Activated naive CD4-positive, alpha-beta T cell treated with anti-CD3 and anti-CD28 coated beads, Interleukin-2, amount 50 U/mL, for 24 hours (primary cell): ENCODE measurements at regions not wholly inside any gene's neighbourhood (a gene's known extent, or its start where the extent isn't known, plus 50 kb on each side); places are given as distances from the start of the nearest gene placed in this dataset.

ENCODE experiments used
- H3K27ac Mint-ChIP-seq: one replicate; pipeline ENCODE4 v1.8.0; 2021; ENCODE audit warnings: mild to moderate bottlenecking, mixed read lengths
- H3K27me3 Mint-ChIP-seq: one replicate; pipeline ENCODE4 v1.8.0; 2021; ENCODE audit warnings: mixed read lengths
- H3K36me3 Mint-ChIP-seq: one replicate; pipeline ENCODE4 v1.8.0; 2021; ENCODE audit warnings: mixed read lengths
- H3K4me1 Mint-ChIP-seq: one replicate; pipeline ENCODE4 v1.8.0; 2021; ENCODE audit warnings: mixed read lengths
- H3K4me3 Mint-ChIP-seq: one replicate; pipeline ENCODE4 v1.8.0; 2021; ENCODE audit warnings: mild to moderate bottlenecking, mixed read lengths
- H3K9me3 Mint-ChIP-seq: one replicate; pipeline ENCODE4 v1.8.0; 2021; ENCODE audit warnings: mixed read lengths

DNA sequence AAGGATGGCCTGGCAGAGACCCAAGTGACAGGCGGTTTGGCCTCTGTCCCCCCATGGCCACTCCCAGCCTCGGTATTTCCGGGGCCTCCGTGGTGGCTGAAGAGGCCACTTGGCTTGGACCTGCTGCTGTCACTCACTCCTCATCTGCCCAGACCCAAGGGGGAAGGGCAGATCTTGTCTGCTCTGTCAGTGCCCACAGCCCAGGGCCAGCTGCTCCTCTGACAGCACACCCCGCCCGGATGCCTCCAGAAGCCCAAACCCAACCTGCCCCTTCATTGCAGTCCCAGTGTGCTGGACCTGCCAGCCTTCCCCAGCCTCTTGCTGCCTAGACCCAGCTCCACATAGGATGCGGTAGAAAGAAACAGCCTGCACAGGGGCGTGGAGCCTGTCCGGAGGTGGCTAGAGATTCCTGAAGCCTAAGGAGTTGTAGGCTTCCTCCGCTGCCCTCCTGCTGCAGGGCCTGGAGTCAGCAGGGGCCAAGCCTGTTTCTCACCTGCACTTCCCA, 52.0 kb downstream of the MAGEF1 start:
- no peaks in the 10 kb centered on the region for H3K27me3 Mint-ChIP-seq
- no peaks in the 10 kb centered on the region for H3K9me3 Mint-ChIP-seq
- no peak overlapping the region for H3K4me3 Mint-ChIP-seq
- H3K27ac Mint-ChIP-seq: no peak overlapping the region
- no peaks in the 10 kb centered on the region for H3K4me1 Mint-ChIP-seq
- H3K36me3 Mint-ChIP-seq: no peaks in the 10 kb centered on the region

- no peak overlapping the region for H3K27ac Mint-ChIP-seq
- H3K4me1 Mint-ChIP-seq: no peaks in the 10 kb centered on the region
- no peaks in the 10 kb centered on the region for H3K36me3 Mint-ChIP-seq
- H3K9me3 Mint-ChIP-seq: no peaks in the 10 kb centered on the region
- H3K27me3 Mint-ChIP-seq: no peaks in the 10 kb centered on the region
- no peak overlapping the region for H3K4me3 Mint-ChIP-seq
Observed at GRCh38 chr3:184658223-184658928, 53.5 kb downstream of the MAGEF1 start.

DNA sequence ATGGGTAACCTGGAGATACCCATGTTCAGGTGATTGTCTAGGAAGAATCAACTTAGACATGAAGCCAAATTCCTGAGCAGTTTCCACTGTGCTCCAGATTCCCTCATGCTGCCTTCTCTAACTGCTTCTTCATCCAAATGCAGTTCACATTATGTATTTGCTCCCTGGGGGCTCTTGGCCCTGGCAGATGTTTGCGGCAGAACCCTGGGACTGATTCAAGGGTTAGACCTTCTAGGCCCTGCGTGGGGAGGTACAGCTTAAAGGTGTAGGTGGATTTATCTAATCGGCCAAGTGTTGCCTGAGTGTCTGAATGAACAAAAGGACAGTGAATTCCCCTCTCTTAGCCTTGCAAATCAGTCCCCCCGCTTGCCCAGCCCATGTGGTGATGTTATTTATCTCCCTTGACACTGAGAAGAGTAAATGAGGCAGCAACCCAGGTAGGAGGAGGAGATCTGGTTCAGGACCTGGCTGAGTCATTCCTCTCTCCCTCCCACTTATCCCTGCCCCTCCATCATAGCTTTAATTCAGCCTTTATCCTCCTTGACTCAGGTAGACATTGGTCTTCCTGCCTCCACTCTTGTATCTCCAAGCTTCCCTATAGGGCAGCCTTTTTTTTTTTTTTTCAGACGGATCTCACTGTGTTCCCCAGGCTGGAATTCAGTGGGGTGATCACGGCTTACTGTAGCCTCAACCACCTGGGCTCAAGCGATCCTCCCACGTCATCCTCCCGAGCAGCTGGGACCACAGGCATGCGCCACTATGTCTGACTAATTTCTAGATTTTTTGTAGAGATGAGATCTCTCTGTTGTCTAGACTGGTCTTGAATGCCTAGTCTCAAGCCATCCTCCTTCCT, 54.8 kb downstream of the MAGEF1 start:
- H3K27me3 Mint-ChIP-seq: no peaks in the 10 kb centered on the region
- no peak overlapping the region for H3K27ac Mint-ChIP-seq
- H3K4me3 Mint-ChIP-seq: no peak overlapping the region
- no peaks in the 10 kb centered on the region for H3K4me1 Mint-ChIP-seq
- no peaks in the 10 kb centered on the region for H3K36me3 Mint-ChIP-seq
- no peaks in the 10 kb centered on the region for H3K9me3 Mint-ChIP-seq

- no peak overlapping the region for H3K4me3 Mint-ChIP-seq
- no peaks in the 10 kb centered on the region for H3K9me3 Mint-ChIP-seq
- no peaks in the 10 kb centered on the region for H3K4me1 Mint-ChIP-seq
Observed at GRCh38 chr3:184656458-184656828, 55.4 kb downstream of the MAGEF1 start.

GRCh38 chr3:184655597-184655996, 56.3 kb downstream of the MAGEF1 start:
- H3K27ac Mint-ChIP-seq: no peak overlapping the region
- no peak overlapping the region for H3K4me3 Mint-ChIP-seq
- H3K9me3 Mint-ChIP-seq: no peaks in the 10 kb centered on the region
- no peaks in the 10 kb centered on the region for H3K36me3 Mint-ChIP-seq
- no peaks in the 10 kb centered on the region for H3K27me3 Mint-ChIP-seq
- no peaks in the 10 kb centered on the region for H3K4me1 Mint-ChIP-seq

More at GRCh38 chr3:184656458-184656828, 55.4 kb downstream of the MAGEF1 start:
- no peaks in the 10 kb centered on the region for H3K36me3 Mint-ChIP-seq
- no peaks in the 10 kb centered on the region for H3K27me3 Mint-ChIP-seq
- H3K27ac Mint-ChIP-seq: no peak overlapping the region

GRCh38 chr3:184654375-184654774, 57.5 kb downstream of the MAGEF1 start:
- no peak overlapping the region for H3K27ac Mint-ChIP-seq
- H3K9me3 Mint-ChIP-seq: no peaks in the 10 kb centered on the region
- H3K36me3 Mint-ChIP-seq: no peaks in the 10 kb centered on the region
- no peak overlapping the region for H3K4me3 Mint-ChIP-seq
- H3K27me3 Mint-ChIP-seq: no peaks in the 10 kb centered on the region
- no peaks in the 10 kb centered on the region for H3K4me1 Mint-ChIP-seq

GRCh38 chr3:184652465-184652864, 59.4 kb downstream of the MAGEF1 start:
- H3K4me1 Mint-ChIP-seq: no peaks in the 10 kb centered on the region
- H3K4me3 Mint-ChIP-seq: no peak overlapping the region
- no peaks in the 10 kb centered on the region for H3K27me3 Mint-ChIP-seq
- no peaks in the 10 kb centered on the region for H3K9me3 Mint-ChIP-seq
- H3K36me3 Mint-ChIP-seq: no peaks in the 10 kb centered on the region
- H3K27ac Mint-ChIP-seq: no peak overlapping the region

GRCh38 chr3:184651904-184652303, 60.0 kb downstream of the MAGEF1 start:
- H3K4me3 Mint-ChIP-seq: no peak overlapping the region
- H3K27me3 Mint-ChIP-seq: no peaks in the 10 kb centered on the region
- no peaks in the 10 kb centered on the region for H3K4me1 Mint-ChIP-seq
- H3K27ac Mint-ChIP-seq: no peak overlapping the region
- no peaks in the 10 kb centered on the region for H3K9me3 Mint-ChIP-seq
- no peaks in the 10 kb centered on the region for H3K36me3 Mint-ChIP-seq

DNA sequence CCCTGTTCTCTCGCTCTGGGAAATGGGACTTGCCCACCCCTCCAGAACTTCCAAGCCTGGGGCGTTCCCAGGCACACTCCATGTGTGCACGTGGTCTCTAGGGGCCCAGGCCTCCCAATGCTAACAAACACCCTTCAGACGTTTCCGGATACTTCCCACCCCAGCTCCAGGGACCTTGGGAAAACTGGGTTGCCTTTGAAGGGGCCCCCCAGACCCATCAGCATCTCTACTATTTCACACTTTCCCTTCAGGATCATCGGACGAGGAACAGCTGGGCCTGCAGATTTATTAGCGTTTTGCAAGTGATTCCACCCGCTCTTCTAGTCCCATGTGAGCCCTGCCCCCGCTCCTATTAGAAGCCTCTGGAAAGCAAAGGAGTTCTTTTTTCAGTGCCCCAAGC, 63.2 kb downstream of the MAGEF1 start:
- Mint-ChIP-seq H3K27ac (no peak overlapping the region), H3K4me3 (no peak overlapping the region), H3K4me1 (no peaks in the 10 kb centered on the region), H3K27me3 (no peaks in the 10 kb centered on the region), H3K9me3 (no peaks in the 10 kb centered on the region), H3K36me3 (no peaks in the 10 kb centered on the region)

DNA sequence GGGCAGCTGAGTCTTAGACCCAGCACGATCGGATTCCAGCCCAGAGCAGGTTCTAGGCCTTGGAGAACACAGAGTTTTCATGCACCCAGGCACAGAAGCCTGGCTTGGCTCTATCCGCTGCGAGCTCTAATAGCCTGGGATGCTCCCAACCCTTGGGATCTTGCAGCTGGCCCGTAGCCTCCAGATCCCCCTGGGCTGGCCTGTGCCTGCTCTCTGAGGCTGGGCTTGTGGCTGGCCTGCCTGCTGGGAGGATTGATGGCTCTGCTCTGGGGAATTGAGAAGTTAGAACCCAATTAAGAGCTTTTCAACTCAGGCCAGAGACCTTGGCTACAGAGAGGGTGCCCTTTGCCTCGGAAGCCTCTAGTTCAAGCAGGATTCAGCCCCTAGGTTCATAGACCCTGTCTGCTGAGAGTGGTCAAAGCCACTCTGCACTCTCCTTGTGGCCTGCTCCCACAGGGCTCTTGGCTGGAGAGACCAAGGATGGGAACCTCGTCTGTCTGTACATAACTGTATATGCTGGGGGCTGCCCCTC, 64.4 kb downstream of the MAGEF1 start:
- no peaks in the 10 kb centered on the region for H3K4me1 Mint-ChIP-seq
- H3K27ac Mint-ChIP-seq: no peak overlapping the region
- H3K36me3 Mint-ChIP-seq: no peaks in the 10 kb centered on the region
- H3K27me3 Mint-ChIP-seq: no peaks in the 10 kb centered on the region
- H3K9me3 Mint-ChIP-seq: no peaks in the 10 kb centered on the region
- no peak overlapping the region for H3K4me3 Mint-ChIP-seq

DNA sequence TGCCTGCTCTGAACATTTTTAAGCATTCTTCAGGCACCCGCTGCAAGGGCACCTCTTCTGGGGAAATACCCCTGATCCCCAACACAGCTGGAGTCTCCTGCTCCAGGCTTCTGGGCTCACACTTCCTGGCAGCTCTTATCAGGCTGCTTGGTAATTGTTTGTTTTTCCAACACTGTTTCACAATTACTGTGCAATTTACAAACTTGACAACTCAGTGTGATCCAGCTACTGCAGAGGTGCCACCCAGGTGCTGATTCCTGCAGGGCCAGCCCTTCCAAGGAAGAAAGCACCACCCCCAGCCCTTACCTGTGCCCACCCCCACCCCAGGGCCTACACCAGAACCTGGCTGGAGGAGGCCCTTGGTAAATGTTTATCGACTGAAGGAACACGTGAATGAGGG, 66.5 kb downstream of the MAGEF1 start:
- Mint-ChIP-seq H3K27me3 (no peaks in the 10 kb centered on the region), H3K9me3 (no peaks in the 10 kb centered on the region), H3K27ac (no peak overlapping the region), H3K4me1 (no peaks in the 10 kb centered on the region), H3K4me3 (no peak overlapping the region), H3K36me3 (no peaks in the 10 kb centered on the region)

DNA sequence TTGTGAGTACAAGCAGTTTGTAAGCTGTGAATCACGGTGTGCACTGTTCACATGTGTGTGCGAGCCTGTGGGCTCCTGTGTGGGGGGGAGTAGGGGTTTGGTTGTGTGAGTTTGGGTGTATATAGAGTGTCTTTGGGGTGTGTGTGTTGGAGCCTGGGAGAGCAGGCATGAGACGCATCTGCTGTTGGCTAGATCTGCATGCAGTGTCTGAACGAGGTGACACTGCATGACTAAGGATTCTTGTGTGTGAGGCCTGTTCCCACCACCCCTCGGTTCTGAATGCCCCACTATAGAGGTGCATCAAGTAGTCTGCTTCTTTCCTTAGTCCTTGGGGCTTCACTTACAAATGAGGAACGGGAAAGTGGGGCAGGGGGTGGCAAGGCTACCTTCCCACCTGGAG, 68.4 kb downstream of the MAGEF1 start:
- Mint-ChIP-seq H3K4me3 (no peak overlapping the region), H3K36me3 (no peaks in the 10 kb centered on the region), H3K4me1 (no peaks in the 10 kb centered on the region), H3K9me3 (no peaks in the 10 kb centered on the region), H3K27me3 (no peaks in the 10 kb centered on the region), H3K27ac (no peak overlapping the region)

DNA sequence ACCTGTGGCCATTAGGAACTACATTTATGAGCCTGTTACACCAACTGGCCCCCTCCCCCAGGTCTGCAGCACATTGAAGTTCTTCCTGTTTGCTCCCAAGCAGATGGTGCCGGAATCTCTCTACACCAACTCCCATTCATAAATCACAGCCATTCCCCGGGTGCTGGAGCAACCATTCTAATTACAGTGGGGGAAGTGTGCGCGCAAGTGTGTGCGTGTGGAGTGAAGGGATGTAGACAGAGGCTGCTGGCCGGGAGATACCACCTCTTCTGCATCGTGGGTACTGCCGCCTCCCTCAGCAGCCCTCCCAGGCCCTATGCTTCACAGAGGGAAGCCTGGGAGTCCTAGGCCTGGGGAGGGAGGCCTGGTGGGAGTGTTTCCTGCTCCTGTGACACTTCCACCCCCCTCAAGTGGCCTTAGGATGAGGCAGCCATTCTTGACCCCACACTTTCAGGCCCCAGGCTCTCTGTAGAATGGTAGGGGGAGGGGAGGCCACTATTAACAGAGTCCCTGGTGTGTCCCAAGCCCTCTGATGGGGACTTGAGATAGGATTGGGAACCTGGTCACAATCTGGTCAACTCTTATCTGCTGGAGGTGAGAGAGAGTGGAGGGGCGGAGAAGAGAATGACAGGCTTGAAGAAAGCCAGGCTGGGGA, 69.1 kb downstream of the MAGEF1 start:
- no peaks in the 10 kb centered on the region for H3K4me1 Mint-ChIP-seq
- no peaks in the 10 kb centered on the region for H3K27me3 Mint-ChIP-seq
- H3K9me3 Mint-ChIP-seq: no peaks in the 10 kb centered on the region
- no peaks in the 10 kb centered on the region for H3K36me3 Mint-ChIP-seq
- no peak overlapping the region for H3K4me3 Mint-ChIP-seq
- H3K27ac Mint-ChIP-seq: no peak overlapping the region

- Mint-ChIP-seq H3K36me3 (no peaks in the 10 kb centered on the region), H3K4me3 (no peak overlapping the region), H3K4me1 (no peaks in the 10 kb centered on the region), H3K9me3 (no peaks in the 10 kb centered on the region), H3K27ac (no peak overlapping the region), H3K27me3 (no peaks in the 10 kb centered on the region)
Observed at GRCh38 chr3:184641430-184641829, 70.4 kb downstream of the MAGEF1 start.

DNA sequence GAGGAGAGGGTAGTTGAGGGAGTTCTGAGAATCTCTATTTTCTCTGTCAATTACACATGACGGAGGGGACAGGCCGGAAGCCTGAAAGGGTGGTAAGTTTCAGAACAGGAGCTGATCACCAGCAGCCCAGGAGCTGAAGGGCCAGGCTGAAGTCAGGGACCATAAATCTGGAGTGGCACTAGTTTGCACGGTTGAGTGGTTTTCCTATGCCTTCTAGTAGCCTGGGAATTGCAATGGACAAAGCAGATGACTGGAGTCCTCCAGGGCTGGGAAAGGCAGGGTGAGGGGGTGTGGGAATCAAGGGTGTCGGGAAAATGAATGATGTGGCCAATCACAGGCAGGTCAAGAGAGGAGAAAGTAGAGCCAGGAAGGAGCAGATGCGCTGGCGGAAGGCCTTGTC, 72.5 kb downstream of the MAGEF1 start:
- peaks cover 6% of the 10 kb centered on the region for H3K4me1 Mint-ChIP-seq
- H3K27me3 Mint-ChIP-seq: no peaks in the 10 kb centered on the region
- no peaks in the 10 kb centered on the region for H3K36me3 Mint-ChIP-seq
- H3K9me3 Mint-ChIP-seq: no peaks in the 10 kb centered on the region
- no peak overlapping the region for H3K27ac Mint-ChIP-seq
- H3K4me3 Mint-ChIP-seq: no peak overlapping the region

DNA sequence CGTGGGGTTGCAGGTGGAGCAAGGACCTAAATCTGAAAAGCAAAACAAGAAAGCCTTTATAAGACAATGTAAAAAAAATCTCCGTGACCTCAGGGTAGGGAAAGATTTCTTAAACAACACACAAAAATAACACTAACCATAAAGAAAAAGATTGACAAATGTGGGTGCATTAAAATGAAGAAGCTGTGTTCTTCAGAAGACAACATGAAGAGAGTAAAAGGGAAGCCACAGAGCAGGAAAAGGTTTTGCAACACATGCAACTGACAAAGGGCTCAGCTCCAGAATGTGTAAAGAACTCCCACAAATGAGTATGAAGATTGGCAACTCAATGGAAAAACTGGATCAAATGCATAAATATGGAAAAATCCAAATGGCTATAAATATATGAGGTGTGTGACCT, 74.2 kb downstream of the MAGEF1 start:
- peaks cover 6% of the 10 kb centered on the region for H3K4me1 Mint-ChIP-seq
- H3K4me3 Mint-ChIP-seq: no peak overlapping the region

More for the DNA sequence above, 74.2 kb downstream of the MAGEF1 start:
- H3K27me3 Mint-ChIP-seq: no peaks in the 10 kb centered on the region
- no peaks in the 10 kb centered on the region for H3K9me3 Mint-ChIP-seq
- H3K36me3 Mint-ChIP-seq: no peaks in the 10 kb centered on the region
- no peak overlapping the region for H3K27ac Mint-ChIP-seq
